GM12872 (cell line): ENCODE measurements at regions not wholly inside any gene's neighbourhood (a gene's known extent, or its start where the extent isn't known, plus 50 kb on each side); places are given as distances from the start of the nearest gene placed in this dataset.

ENCODE experiments used
- CTCF ChIP-seq: IDR thresholded peaks from 3 replicates; pipeline ENCODE4 v1.5.1; 2011; ENCODE audit warnings: low read depth, mild to moderate bottlenecking, low read length, moderate library complexity; ENCODE audit not compliant: insufficient read depth

DNA sequence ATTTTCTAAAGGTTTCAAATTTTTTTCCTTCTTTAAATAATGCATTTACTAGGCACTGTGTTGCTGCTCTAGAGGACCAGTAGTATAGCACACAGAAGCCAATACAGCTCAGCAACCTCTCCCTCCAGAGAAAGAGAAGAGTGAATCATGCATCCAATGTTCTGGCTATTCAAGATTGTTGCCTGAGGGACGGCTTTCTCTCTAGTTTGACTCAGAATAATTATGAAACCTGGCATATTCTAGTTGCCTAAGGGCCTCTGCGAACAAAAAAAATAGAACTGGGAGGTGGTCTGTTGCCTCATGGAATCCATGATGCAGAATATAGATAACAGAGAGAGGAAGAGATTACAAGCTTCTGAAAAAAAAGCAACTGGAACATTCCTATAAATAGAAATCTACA lies 1233.3 kb upstream of the PABPC4L start:
- no peak for TF ChIP-seq CTCF

DNA sequence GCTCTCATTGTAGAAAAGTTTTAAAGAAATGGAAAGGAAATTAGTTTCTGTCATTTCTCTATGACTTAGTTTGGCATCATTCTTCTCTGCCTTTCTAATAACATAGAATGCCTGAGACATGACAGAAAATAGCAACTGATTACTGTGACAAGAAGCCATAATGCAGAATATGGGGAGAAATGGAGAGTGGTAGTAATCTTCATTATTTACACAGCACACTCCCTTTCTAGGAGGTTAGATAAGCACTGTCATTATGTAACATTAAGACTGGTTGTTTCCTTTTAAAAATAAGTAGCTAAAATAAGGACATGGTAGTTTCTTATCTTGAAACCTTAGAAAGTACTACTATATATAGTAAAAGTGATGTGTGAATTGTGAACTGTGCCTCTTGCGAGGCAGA lies 1227.9 kb upstream of the PABPC4L start:
- no peak for TF ChIP-seq CTCF

DNA sequence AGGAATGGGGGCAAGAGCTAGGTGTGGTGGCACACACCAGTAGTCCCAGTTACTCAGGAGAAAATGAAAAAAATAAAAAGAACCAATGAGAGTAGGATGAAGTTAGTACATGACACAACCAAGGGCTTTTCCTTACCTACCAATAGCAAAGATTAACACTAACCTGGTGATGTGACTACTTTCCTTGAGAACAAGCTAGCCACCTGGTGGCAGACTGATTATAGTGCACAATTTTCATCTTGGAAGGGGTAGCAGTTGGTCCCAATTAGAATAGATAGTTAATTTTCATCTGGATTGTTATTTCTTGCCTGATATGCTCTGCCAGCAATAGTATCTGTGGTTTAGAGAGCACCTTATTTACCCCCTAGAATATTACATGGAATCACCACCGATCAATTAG lies 1216.8 kb upstream of the PABPC4L start:
- TF ChIP-seq CTCF = peak; percentile 66

- no peak for TF ChIP-seq CTCF
These were observed 1210.6 kb upstream of the PABPC4L start for GRCh38 chr4:135412213-135412612.

DNA sequence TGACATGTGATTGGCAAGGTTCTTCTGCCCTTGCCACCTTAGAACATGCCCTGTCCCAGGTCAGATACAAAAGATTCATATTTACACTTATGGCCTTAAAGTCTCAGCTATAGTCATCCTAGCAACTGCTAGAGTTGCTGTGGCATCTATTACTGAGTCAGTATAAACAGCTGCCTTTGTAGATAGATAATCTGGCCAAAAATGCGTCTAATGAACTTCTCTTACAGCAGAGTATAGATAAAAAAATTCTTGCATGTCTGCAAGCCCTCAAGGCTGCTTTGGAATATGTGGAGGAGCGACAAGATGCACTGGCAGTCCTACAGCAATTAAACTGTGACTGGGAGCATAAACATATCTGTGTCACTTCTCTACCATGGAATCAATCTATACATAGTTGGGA lies 1209.7 kb upstream of the PABPC4L start:
- no peak for TF ChIP-seq CTCF

DNA sequence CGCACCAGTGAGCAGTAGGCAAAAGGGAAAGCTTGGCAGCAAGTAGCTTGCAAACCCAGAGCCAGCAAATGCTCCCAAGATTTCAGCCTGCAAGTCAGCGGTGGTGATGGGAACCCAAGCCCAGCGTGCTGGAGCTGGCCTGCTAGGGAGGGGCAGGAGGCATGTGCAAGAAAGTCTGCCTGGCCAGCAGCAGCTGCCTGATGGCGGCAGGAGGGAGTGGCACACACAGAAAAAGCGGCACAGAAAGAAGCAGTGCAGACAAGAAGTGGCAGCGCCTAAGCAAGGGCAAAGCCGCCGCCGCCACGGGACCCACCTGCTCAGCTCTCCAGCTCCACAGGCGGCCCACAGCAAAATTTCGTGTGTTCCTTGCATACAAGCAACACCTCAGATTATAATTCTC lies 1206.5 kb upstream of the PABPC4L start:
- TF ChIP-seq CTCF = no peak

- TF ChIP-seq CTCF = no peak
These were observed 1184.4 kb upstream of the PABPC4L start for GRCh38 chr4:135385830-135386581.
